ENCODE measurements at regions not wholly inside any gene's neighbourhood (a gene's known extent, or its start where the extent isn't known, plus 50 kb on each side); places are given as distances from the start of the nearest gene placed in this dataset.

DNA sequence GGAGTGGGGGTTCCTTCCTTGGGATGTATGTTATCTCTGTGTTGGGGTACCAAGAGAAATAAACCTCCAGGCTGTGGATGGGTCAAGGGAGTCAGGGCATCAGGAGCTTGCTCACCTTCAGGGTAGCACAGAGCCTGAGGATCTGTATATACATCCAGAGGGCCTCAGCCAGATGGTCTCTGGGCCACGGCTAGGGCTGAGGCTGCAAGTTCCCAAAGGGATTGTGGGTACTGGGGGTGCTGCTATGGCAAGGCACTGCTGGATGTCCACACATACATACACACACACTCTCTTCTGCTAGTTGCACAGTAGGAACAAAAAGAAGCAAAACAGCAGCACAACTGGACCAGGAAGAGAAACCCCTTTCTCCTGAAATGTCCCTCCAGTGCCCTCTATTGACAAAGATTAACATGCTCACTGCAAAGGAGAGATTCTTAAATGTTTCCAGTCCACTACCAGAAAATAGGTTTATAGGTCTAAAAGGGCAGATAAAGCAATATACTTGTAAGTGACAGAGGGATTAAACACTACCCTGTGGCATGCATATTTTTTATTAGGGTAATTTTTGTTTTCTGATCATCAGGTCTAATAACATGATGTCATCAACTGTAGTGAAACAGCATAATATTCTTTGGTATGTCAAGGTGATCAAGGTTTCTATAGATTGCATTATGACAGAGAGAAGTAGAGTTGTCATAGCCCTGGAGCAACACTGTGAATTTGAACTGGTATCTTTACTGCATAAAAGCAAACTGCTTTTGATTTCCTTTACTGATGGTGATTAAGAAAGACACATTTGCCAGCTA is 56.3 kb upstream of the KCNN2 start:
- Histone ChIP-seq H3K36me3 (ENCODE audit: low read length) (no peaks in the 10 kb centered on the region), H4K20me1 (ENCODE audit: low read depth, low read length) (no peaks in the 10 kb centered on the region), H3K4me3 (ENCODE audit: insufficient read depth, low read length, poor library complexity, severe bottlenecking) (no peak overlapping the region), H3K9me2 (replicated peaks; ENCODE audit: insufficient read depth, low read length) (no peaks in the 10 kb centered on the region), H3K9me3 (ENCODE audit: insufficient read depth, low read length) (no peaks in the 10 kb centered on the region), H3K79me2 (ENCODE audit: insufficient read depth, low read length) (no peaks in the 10 kb centered on the region), H3K9ac (ENCODE audit: low read length) (no peak overlapping the region), H2AFZ (ENCODE audit: low read depth, low read length, severe bottlenecking) (peak overlapping the region; percentile 35), H3K27ac (ENCODE audit: low read depth, low read length) (no peak overlapping the region), H3K27me3 (ENCODE audit: low read length) (peaks cover 6% of the 10 kb centered on the region; the same call in 1 of the 2 replicates), H3K4me2 (ENCODE audit: low read depth, low read length, poor library complexity, severe bottlenecking) (no peak overlapping the region), H3F3A (ENCODE audit: insufficient read depth) (no peaks in the 10 kb centered on the region)
- no peak for TF ChIP-seq EZH2phosphoT487 (conservative IDR thresholded peaks at IDR 0.05; ENCODE audit: low read length)
- TF ChIP-seq, protein P1, sequence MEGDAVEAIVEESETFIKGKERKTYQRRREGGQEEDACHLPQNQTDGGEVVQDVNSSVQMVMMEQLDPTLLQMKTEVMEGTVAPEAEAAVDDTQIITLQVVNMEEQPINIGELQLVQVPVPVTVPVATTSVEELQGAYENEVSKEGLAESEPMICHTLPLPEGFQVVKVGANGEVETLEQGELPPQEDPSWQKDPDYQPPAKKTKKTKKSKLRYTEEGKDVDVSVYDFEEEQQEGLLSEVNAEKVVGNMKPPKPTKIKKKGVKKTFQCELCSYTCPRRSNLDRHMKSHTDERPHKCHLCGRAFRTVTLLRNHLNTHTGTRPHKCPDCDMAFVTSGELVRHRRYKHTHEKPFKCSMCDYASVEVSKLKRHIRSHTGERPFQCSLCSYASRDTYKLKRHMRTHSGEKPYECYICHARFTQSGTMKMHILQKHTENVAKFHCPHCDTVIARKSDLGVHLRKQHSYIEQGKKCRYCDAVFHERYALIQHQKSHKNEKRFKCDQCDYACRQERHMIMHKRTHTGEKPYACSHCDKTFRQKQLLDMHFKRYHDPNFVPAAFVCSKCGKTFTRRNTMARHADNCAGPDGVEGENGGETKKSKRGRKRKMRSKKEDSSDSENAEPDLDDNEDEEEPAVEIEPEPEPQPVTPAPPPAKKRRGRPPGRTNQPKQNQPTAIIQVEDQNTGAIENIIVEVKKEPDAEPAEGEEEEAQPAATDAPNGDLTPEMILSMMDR (IDR thresholded peaks at IDR 0.05; ENCODE audit: insufficient read depth, low read length, poor library complexity, severe bottlenecking): no peak

DNA sequence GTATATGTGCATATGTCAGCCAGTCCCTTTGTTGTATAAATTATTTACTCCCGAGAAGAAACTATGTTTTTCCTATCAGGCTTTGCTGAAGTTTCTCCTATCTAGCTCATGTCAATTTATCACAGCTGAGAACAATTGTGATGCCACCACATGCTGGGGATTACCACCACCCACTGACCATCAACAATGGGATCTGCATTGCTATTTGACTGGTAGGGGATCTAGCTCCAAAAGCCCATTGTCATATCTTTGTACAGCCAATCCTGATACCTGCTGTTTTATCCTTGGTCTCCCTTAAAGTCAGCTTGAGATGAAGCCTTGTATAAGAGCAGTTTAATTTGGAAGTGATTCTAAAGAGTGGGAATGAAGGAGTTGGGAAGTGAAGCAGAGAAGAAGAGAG is 53.9 kb upstream of the KCNN2 start:
- TF ChIP-seq, protein P1 (IDR thresholded peaks at IDR 0.05; ENCODE audit: insufficient read depth, low read length, poor library complexity, severe bottlenecking): no peak
- TF ChIP-seq EZH2phosphoT487 (conservative IDR thresholded peaks at IDR 0.05; ENCODE audit: low read length): no peak
- Histone ChIP-seq H3K27ac (ENCODE audit: low read depth, low read length) (no peak overlapping the region), H3F3A (ENCODE audit: insufficient read depth) (no peaks in the 10 kb centered on the region), H3K9ac (ENCODE audit: low read length) (no peak overlapping the region), H3K9me3 (ENCODE audit: insufficient read depth, low read length) (no peaks in the 10 kb centered on the region), H3K79me2 (ENCODE audit: insufficient read depth, low read length) (no peaks in the 10 kb centered on the region), H3K36me3 (ENCODE audit: low read length) (no peaks in the 10 kb centered on the region), H2AFZ (ENCODE audit: low read depth, low read length, severe bottlenecking) (no peak overlapping the region), H3K4me3 (ENCODE audit: insufficient read depth, low read length, poor library complexity, severe bottlenecking) (no peak overlapping the region), H3K9me2 (replicated peaks; ENCODE audit: insufficient read depth, low read length) (no peaks in the 10 kb centered on the region), H3K4me2 (ENCODE audit: low read depth, low read length, poor library complexity, severe bottlenecking) (no peak overlapping the region), H4K20me1 (ENCODE audit: low read depth, low read length) (no peaks in the 10 kb centered on the region), H3K27me3 (ENCODE audit: low read length) (peaks cover 6% of the 10 kb centered on the region; the same call in 1 of the 2 replicates)

DNA sequence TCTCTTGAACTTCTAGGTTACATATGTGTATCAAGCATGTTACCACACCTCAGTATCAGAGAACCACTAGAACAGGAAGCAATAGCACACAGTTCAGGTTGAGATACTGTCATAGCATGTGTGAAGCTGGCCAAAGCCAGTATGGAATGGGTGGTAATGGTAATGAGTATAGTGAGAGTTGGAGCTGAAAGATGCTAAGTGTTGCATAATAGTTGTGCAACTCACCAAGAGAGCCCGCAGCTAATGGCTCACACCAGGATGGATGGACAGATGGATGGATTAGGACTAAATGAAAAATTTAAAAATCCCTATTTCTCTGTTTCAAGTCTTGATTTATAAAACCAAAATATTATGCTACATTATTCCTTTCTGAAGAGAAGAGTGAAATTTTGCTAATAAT is 53.4 kb upstream of the KCNN2 start:
- Histone ChIP-seq H2AFZ (ENCODE audit: low read depth, low read length, severe bottlenecking) (no peak overlapping the region), H3K27me3 (ENCODE audit: low read length) (peaks cover 6% of the 10 kb centered on the region; the same call in 1 of the 2 replicates)

More for the DNA sequence above, 53.4 kb upstream of the KCNN2 start:
- Histone ChIP-seq H3K9me2 (replicated peaks; ENCODE audit: insufficient read depth, low read length) (no peaks in the 10 kb centered on the region), H3K36me3 (ENCODE audit: low read length) (no peaks in the 10 kb centered on the region), H3K4me3 (ENCODE audit: insufficient read depth, low read length, poor library complexity, severe bottlenecking) (no peak overlapping the region), H3K79me2 (ENCODE audit: insufficient read depth, low read length) (no peaks in the 10 kb centered on the region), H3K9ac (ENCODE audit: low read length) (no peak overlapping the region), H3K9me3 (ENCODE audit: insufficient read depth, low read length) (no peaks in the 10 kb centered on the region), H3K4me2 (ENCODE audit: low read depth, low read length, poor library complexity, severe bottlenecking) (no peak overlapping the region), H4K20me1 (ENCODE audit: low read depth, low read length) (no peaks in the 10 kb centered on the region), H3K27ac (ENCODE audit: low read depth, low read length) (no peak overlapping the region), H3F3A (ENCODE audit: insufficient read depth) (no peaks in the 10 kb centered on the region)
- TF ChIP-seq EZH2phosphoT487 (conservative IDR thresholded peaks at IDR 0.05; ENCODE audit: low read length): no peak
- TF ChIP-seq, protein P1 (IDR thresholded peaks at IDR 0.05; ENCODE audit: insufficient read depth, low read length, poor library complexity, severe bottlenecking): no peak

Measured in SU-DHL-6 (cell line).